ENCODE measurements at regions not wholly inside any gene's neighbourhood (a gene's known extent, or its start where the extent isn't known, plus 50 kb on each side); places are given as distances from the start of the nearest gene placed in this dataset.

DNA sequence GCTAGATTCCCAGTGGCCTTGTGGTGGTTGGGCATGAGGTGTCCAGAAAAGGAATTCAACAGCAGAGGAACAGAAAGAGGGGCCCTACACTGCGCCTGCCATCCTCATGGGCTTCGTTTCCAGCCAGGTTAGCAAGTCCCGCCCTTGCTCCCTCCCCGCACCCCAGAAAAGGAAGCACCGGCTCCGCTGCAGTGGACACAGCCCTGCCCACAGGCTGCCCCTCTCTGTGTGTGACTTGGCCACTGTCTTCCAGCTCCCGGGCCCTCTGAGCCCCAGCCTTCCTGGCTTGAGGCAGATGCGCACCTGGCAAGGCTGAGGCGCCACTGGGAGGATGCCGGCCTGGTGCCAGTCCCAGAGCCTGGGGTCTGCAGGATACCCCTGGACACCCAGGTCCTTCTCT is 305.0 kb upstream of the IRX4 start:
- DNase-seq (ENCODE audit: low read depth in 2 of 2): no peak

DNA sequence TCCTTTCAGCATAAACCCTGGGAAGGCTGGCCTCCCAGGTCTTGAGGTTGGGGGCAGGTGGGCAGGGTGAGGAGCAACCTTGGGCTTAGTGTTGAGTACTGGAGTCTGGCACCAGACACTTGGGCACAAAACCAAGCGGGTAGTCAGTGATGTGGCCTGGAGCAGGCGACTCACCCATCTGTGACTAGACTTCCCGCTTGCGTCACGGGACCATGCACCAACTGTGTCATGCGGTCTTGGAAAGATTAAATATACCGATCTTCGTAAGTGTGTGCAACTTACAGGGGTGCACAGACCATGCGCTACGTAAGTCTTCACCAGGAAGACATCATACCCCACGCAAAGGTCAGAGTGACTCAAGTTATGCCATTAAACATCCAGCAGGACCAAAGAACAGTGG is 304.4 kb upstream of the IRX4 start:
- DNase-seq (ENCODE audit: low read depth in 2 of 2): no peak

DNA sequence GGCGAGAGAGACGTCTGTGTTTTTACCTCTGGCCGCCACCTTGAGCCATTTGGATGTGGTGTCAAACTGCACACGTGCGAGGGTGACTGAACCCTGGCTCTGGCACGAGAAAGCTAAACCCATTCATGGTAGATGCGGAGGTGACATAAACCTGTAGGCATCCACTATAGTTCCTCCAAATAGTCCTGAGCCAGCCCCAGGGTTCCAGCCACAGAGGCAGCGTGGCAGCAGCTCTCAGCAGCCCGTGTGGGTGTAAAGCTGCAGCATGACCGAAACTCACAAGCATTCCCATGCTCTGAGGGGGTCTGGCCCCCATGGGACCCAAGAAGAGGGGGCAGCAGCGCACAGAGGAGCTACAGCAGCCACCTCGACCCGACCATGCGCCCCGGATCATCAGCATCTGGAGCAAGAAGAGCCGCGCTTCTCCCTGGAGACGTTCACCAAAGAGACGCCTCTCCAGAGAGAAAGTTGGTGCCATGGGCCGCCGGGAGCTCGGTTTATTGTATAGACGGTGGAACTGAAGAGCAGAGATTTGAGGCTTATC is 303.8 kb upstream of the IRX4 start:
- no peak for DNase-seq (ENCODE audit: low read depth in 2 of 2)

DNA sequence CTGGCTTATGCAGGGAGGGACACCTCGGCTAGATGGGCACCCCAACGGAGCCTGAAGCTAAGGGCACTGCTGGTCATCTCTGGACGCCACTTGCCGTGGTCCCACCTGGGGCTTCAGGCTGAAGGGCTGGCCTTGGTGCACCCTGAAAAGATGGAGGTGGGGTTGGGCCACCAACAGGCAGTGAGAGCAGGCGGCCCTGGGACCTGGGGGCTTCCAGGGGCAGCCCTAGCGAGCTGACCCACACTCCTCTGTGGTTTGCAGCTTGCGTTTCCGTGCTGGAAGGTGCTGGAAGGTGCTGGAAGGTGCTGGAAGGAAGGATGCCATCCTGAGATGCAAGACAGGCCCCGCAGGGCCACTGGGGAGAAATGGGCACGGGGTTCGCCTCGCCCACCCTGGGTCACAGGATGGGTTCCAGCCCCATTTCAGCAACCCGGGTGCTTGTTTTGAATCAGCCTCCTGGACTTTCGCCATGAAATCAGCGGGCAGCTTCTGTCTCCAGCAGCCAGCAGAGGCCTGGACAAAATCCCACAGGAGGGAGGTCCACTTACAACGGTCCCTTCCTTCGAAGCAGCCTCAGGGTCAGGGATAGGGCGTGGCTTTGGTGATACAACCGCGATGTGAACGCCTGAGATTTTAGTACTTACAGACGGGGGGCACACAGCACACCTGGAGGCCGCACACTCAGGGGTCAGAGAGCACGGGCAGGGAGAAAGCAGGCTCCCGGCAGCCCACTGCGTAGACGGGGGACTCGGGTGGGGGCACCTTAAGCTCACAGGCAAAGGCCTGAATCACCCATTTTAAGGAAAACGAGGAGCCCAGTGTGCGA is 303.1 kb upstream of the IRX4 start:
- DNase-seq (ENCODE audit: low read depth in 2 of 2): no peak

DNA sequence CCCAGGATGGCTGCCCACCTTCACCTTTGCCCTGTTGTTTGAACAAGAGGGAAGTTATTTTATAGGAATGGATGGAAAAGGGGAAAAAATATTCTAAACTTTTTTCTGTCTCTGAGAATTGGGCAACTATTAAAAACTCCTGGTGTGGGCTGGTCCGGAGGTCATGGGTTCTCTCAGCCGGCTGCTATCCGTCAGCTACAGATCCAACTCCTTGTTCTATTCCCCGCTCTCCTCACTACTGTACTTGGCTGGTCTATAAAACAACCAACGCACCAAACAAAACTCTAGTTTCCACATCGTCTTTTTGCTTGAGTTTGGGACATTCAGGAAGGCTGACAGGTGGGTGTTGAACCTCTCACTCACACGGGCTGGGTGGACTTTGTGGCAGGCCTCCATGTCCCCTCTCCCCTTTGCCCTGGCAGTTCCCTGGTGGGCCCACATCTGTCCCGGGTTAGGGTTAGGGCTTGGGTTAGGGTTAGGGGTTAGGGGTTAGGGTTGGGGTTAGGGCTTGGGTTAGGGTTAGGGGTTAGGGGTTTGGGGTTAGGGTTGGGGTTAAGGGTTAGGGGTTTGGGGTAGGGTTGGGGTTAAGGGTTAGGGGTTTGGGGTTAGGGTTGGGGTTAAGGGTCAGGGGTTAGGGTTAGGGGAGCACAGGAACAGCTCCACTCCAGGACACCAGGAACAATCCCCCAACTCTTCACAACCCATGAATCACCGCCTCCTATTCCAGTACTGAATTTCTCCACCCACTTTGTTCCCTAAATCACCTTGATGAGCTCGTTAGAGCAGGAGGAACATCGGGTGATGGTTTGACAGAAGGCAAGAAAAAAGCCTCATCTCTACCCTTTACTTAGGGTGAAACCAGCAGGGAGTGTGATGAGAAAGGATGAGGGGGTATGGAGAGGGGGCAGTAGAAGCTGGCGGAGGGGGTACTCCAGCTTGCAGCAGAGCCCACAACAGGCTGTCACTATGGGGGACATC is 302.1 kb upstream of the IRX4 start:
- no peak for DNase-seq (ENCODE audit: low read depth in 2 of 2)

DNA sequence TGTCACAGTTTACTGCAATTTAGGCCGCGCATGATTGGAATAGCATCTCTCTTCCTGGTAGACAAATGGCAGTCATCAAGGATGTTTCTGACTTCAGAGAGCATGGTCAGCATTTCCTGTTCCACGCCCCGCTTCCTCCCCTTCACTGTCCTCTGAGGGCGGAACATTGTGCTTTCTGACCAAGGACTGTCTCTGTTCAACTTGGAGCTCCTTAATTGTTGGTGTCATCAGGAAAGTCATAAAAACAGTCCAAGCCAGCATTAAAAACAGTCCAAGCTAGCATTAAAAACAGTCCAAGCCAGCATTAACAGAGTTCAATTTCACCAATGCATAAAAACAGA is 301.3 kb upstream of the IRX4 start:
- no peak for DNase-seq (ENCODE audit: low read depth in 2 of 2)

DNA sequence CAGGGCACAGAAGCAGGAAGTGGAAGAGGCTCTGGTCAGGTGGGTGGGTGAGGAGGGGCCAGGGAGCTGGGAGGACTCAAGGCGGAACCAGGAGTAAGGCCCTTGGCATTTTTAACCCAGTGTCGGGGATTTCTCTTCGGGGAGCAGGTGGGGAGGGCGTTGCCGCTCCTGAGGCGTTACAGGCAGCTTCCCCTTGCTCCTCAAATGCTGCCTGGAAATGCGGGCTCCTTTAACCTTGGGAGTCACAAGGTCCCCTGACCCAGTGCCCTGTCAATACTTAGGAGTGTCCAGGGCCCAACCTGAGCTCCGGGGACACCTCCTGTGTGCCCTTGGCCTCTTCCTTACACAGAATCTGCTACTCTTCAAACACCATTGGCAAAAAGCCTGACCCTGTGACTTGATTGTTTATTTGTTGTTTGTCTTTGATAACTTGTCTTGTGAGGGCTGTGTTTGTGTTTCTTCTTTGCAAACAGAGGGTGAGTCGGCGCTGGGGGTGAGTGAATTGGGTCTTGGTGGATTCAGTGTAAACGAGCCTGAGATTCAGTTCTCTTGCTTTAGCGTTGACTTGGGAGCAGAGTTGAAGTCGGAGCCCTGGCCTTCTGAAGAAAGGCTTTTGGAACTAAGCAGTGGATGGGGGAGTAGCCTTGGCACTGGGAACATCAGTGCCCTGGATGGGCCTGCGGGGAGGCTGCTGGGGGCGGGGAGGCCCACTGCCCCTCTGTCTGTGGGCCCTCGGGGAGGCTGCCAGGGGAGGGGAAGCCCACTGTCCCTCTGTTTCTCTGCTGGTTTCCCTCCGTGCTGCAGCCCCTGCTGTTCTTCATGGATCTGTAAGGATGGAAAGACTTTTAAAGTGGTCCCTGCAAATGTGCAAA is 300.7 kb upstream of the IRX4 start:
- no peak for DNase-seq (ENCODE audit: low read depth in 2 of 2)

DNA sequence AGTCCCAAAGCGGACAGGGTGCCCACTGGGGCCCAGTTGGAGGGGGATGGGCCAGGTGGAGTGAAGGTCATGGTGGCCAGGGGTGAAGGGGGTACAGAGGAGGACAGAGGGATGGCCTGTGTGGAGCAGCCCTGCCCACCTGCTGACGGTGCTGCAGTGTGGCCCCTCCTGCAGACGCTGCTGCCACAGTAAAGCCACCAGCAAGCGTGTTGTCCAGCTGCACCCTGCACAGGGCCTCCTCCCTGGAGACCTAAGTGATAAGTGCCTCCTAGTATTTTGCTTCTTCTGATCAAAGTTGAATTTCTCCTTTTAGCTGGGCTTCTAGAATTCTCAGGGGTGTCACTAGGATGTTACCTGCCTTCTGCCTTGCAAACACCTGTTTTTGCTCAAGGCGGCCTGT is 299.3 kb upstream of the IRX4 start:
- DNase-seq (ENCODE audit: low read depth in 2 of 2): no peak

DNA sequence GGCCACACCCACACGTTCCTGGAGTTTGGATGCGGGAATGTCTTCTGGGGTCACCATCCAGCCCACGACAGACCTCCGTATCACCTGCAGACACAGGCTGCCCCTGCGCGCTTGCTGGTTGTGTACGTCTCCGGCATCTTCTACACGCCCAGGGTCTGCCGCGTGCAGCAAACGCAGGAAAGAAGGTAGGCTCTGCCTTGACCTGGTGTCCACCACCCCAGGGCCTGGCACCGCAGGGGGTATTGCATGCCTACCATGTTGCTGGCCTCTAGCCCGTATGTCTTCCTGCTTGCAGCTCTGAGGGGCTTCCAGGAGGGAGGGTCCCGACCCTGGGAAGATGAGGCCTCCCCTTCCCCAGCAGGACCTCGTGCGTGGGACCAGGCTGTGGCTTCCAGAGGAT is 298.8 kb upstream of the IRX4 start:
- no peak for DNase-seq (ENCODE audit: low read depth in 2 of 2)

DNA sequence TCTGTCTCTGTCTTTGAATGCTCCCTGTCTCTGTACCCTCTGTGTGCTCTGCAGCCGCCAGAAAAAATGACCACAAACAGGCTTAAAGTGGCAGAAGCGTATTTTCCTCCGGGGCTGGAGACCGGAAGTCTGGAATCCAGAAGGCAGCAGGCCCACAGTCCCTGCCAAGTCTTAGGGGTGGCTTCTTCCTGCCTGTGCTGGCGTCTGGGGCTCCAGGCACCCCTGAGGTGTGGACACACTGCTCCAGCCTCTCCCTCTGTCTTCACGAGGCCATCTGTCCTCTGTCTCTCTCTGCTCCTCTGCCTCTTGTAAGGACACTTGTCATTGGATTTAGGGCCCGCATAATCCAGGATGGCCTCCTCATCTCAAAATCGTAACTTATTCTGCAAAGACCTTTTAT is 298.4 kb upstream of the IRX4 start:
- no peak for DNase-seq (ENCODE audit: low read depth in 2 of 2)

DNA sequence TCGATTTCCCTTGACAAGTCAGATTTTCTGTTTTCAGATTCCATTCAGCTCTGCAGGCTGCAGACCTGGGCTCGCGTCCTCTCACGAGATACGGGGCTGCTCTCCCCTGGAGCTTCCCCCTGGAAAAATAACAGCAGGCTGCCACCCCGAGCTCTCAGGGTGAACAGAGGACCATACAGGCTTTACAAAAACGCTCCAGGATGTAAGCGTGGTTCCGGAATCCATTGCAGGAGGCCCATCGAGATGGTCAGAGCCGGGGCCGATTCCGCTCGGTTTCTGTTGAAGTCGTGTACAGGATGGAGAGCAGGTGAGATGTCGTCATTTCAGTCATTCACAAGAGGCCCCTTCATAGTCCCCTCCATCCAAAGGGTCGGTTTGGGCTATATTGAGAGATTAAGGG is 297.7 kb upstream of the IRX4 start:
- no peak for DNase-seq (ENCODE audit: low read depth in 2 of 2)

DNA sequence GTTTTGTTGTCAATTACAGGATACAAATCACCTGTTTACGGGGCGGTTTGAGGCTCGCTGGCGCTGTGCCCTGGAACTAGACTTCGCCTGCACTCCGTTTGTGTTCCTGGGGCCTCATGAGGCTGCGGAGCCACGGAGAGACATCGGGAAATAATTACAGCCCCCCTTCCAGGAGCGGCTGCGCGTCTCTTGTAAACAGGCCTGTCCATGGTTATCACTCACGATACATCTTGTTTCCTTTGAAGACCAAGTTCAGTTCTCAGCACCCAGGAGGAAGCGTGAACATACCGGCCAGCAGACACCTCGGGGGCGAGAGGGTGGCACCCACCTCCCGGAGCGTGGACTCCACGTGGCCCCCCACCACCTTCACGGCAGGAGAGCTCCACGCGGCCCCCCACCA is 297.1 kb upstream of the IRX4 start:
- DNase-seq (ENCODE audit: low read depth in 2 of 2): no peak

DNA sequence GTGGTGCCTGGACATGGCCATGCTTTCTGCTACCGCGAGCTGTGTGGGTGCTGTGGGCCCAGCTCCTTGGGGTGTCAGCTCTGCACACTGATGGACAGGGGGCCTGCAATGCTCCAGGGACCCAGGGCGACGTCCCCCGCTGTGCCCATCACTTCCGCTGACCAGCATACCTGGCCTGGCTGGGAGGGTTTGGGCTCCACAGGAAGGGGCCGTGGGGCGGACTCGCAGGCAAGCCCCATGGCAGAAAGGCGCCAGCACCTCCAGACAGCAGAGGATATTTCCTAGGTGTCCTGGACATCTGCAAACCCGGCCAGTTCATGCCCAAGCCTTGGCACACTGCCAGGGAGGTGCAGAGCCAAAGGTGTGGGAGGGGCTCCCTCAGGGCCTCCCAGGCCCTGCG is 295.8 kb upstream of the IRX4 start:
- no peak for DNase-seq (ENCODE audit: low read depth in 2 of 2)

DNA sequence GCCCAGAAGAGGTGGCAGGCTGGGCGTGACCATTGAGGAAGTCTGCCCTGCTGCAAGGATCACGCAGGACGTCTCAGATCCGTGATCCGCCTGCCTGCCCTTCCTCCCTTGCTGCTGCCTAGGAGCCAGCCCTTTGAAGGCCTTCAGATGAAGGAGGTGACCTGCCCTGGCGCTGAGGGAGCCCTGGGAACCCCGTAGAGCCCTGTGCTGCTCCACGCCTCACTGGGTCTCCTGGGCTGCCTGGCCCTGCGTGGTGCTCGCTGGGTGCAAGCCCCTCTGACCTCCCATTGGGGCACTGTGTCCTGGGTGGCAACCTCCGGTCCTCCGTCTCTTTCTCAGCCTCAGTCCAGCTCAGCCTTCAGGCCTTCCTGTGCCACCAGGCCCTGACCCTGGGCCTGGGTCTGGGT is 295.3 kb upstream of the IRX4 start:
- DNase-seq (ENCODE audit: low read depth in 2 of 2): no peak

DNA sequence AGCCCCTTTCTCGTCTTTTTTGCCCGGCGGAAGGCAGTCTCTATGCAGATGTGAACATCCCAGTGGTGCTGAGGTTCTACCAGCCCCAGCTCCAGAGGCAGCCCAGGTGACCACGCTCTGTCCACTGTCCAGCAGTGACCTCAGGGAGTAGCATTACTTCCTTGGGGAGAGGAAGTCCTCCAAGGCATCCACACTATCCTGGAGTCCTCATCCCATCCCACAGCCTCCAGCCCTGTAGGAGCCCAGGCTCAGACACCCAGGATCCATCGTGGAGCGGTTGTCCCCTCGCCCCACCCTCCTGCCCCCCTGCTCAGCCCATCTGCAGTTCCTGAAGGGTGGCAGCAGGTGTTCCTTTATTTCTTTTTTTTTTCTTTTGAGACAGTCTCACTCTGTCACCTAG is 294.5 kb upstream of the IRX4 start:
- DNase-seq (ENCODE audit: low read depth in 2 of 2): no peak

DNA sequence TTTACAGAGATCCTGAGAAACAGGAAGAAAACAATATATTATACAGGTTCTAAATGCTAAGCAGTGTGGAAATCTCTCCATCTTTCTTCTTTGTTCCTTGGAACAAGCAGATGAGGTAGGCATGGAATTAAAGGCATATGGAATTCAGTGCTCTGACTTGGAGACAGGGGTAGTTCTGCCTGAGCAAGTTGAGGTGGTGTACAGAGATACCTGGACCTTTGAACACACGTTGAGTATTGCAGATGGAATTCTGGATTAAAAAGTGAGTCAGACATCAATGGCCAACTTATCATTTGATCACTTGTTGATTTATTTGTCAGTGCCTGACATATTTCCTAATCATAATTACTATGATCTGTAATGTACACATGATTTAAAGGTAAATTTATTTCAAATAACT is 293.9 kb upstream of the IRX4 start:
- DNase-seq (ENCODE audit: low read depth in 2 of 2): no peak

DNA sequence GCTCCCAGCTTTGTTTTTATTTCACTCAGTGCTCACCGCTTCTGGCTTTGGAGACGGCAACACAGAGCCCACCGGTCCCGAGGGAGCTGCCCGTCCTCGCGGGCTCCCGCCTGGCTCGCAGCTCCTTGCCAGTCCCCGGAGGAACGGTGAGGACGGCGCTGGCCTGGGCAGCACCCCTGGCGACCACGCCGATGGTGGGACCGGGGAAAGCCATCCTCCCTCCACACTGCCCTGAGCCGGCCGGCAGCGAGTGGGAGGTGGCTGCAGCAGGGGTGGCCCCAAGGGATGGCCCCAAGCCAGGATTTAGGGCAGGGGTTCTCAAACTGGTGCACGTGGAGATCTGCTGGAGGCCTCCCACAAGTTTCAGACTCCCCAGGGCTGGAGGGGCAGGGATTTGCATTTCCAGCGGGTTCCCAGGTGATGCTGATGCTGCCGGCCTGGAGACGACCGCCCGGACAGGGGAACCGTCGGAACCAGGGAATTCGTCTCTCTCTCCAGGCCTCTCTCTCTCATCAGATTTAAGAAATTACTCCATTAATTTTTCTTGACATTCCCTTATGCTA is 293.2 kb upstream of the IRX4 start:
- no peak for DNase-seq (ENCODE audit: low read depth in 2 of 2)

DNA sequence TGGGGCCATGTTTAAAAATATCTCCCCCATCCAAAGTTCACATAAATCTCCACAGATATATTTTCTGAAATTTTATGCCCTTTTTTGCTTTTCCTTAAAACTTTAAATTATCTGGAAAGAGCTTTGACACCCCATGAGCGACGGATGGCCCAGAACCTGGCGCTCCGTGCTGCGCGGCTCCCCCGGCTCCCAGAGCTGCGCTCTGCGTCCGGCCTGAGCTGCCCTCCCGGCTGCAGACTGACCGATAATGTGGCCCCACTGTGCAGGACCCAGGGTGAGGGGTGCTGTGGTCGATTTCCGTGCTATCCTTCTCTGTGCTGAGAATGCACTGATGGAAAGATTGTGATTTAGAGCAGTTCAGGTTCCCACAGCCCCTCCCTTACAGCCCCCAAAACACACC is 292.3 kb upstream of the IRX4 start:
- no peak for DNase-seq (ENCODE audit: low read depth in 2 of 2)

DNA sequence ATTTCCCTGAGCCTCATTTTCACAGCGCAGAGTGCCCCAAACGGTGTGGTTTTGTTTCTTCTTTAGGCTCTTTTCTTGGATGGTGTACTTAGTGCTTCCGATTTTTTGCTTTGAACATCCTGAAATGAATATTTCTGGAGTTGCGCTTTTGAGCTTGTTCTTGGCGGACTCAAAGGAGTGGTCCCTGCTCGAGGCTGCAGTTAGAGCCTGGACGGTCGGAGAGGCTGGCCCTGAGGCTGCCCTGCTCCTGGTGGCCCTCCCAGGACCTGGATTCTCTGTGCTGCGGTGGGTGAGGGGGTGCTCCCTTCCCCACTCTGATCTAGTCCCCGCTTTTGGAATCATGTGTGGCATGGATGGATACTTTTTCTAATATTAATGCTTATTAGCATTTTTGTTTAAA is 291.8 kb upstream of the IRX4 start:
- no peak for DNase-seq (ENCODE audit: low read depth in 2 of 2)

DNA sequence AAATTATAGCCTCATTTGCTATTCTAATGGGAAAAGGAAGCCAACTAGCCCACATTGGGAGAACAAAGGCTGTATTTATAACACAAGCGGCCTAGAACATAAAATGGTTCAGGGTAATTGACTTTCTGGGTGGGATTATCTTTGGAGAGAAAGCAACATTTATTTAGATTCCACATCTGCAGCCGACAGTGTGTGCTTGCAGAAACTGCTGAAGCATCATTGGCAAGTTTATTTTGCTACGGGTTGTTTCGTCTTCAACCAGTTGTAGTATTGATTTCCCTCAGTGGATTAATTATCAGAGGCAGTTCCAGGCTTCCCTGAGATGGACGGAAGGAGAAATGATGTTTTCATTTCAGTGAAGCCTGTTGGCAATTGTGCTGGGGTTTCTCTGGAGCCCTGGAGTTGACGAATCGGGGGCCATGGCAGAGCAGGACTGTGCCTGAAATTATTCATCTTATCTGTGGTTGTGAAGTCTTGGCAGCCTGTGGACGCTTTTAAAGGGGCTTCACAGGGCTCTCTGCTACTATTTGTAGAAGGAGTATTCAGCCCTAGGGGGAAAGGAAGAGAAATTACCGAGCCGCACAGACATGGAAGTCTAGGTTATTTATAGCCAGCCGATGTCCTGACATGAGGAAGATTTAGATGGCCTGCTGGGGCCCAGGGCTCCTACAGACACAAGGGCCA is 290.6 kb upstream of the IRX4 start:
- no peak for DNase-seq (ENCODE audit: low read depth in 2 of 2)

DNA sequence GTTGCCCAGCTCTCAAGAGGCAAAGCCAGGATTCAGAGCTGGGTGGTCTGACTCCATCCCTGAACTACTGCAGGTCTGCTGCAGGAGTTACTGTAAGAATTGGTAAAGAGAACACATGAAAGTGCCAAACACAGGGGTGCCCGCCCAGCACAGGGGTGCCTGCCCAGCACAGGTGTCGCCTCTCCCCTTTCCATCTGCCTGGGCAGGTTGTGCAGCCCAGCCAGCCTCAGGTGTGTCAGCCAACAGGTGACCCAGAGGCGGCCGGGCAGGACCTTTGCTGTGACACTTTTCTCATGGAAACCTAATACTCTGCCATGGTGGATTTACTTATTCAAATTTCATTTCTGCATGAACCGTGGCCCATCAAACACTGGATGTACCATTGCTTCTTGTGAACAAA is 289.7 kb upstream of the IRX4 start:
- no peak for DNase-seq (ENCODE audit: low read depth in 2 of 2)

Data from stimulated activated CD4-positive, alpha-beta T cell treated with anti-CD3 and anti-CD28 coated beads, Interleukin-4, amount 100 ng/mL, for 48 hours (primary cell).